ENCODE measurements at regions not wholly inside any gene's neighbourhood (a gene's known extent, or its start where the extent isn't known, plus 50 kb on each side); places are given as distances from the start of the nearest gene placed in this dataset.

GRCh38 chr22:48669226-48669625 lies 1158.4 kb downstream of the BRD1 start:
- ATAC-seq (ENCODE audit: low read depth) (no peak), DNase-seq (no peak)
- Histone ChIP-seq H3K27ac (ENCODE audit: low read length in 2 of 2) (no peak overlapping the region), H3K4me3 (ENCODE audit: control extremely low read depth in 1 of 5, extremely low read depth in 1 of 5, insufficient read depth in 1 of 5, low read depth in 2 of 5, low read length in 4 of 5) (no peak overlapping the region), H3K4me2 (replicated peaks; ENCODE audit: low read depth, low read length, poor library complexity, severe bottlenecking) (no peak overlapping the region), H3K79me2 (ENCODE audit: control insufficient read depth, insufficient read depth, low read length) (no peaks in the 10 kb centered on the region), H3K27me3 (replicated peaks in 1 of 4; ENCODE audit: control extremely low read depth in 1 of 4, control insufficient read depth in 3 of 4, insufficient read depth in 4 of 4, low read length in 3 of 4) (no peaks in the 10 kb centered on the region), H3K9me3 (ENCODE audit: control extremely low read depth in 1 of 3, control insufficient read depth in 2 of 3, insufficient read depth in 1 of 3, low read length in 2 of 3) (peaks cover 2 to 58% (median 8%) of the 10 kb centered on the region in 3 donors), H3K4me1 (ENCODE audit: control insufficient read depth in 2 of 2, insufficient read depth in 2 of 2, low read length in 2 of 2) (no peaks in the 10 kb centered on the region), H3K9ac (ENCODE audit: low read length) (no peak overlapping the region), H2AFZ (ENCODE audit: insufficient read depth, low read depth, low read length, poor library complexity, severe bottlenecking) (no peak overlapping the region), H3K36me3 (replicated peaks in 1 of 2; ENCODE audit: control extremely low read depth in 1 of 2, control insufficient read depth in 1 of 2, extremely low read depth in 1 of 2, insufficient read depth in 2 of 2, low read length in 1 of 2) (no peaks in the 10 kb centered on the region), H4K20me1 (ENCODE audit: control insufficient read depth, insufficient read depth, low read length, poor library complexity, severe bottlenecking) (no peaks in the 10 kb centered on the region)
- 86% methylated on average over 8 of the region's 8 CpGs for WGBS (ENCODE audit: insufficient coverage)
- no peaks in the 10 kb centered on the region for H3K27me3 Mint-ChIP-seq
- H3K4me3 Mint-ChIP-seq = no peak overlapping the region
- TF ChIP-seq CTCF (IDR thresholded peaks at IDR 0.05) (no peak), EZH2 (IDR thresholded peaks at IDR 0.05; ENCODE audit: borderline replicate concordance, insufficient read depth, low read depth, low read length, poor library complexity, severe bottlenecking) (no peak)
- CTCF ChIA-PET = no interaction called here
- POLR2A ChIA-PET = no interaction called here
- intact Hi-C loops (cut with micrococcal nuclease) = no loop called here
- peaks cover 9% of the 10 kb centered on the region for H3K9me3 Mint-ChIP-seq (ENCODE audit: insufficient read depth)
- no peak overlapping the region for H3K27ac Mint-ChIP-seq
- no peaks in the 10 kb centered on the region for H3K4me1 Mint-ChIP-seq

GRCh38 chr22:48667289-48667688 lies 1160.4 kb downstream of the BRD1 start:
- Histone ChIP-seq H3K27me3 (replicated peaks in 1 of 4; ENCODE audit: control extremely low read depth in 1 of 4, control insufficient read depth in 3 of 4, insufficient read depth in 4 of 4, low read length in 3 of 4) (no peaks in the 10 kb centered on the region), H3K9me3 (ENCODE audit: control extremely low read depth in 1 of 3, control insufficient read depth in 2 of 3, insufficient read depth in 1 of 3, low read length in 2 of 3) (peaks cover 0 to 55% (median 7%) of the 10 kb centered on the region in 3 donors), H3K4me2 (replicated peaks; ENCODE audit: low read depth, low read length, poor library complexity, severe bottlenecking) (no peak overlapping the region), H3K4me3 (ENCODE audit: control extremely low read depth in 1 of 5, extremely low read depth in 1 of 5, insufficient read depth in 1 of 5, low read depth in 2 of 5, low read length in 4 of 5) (no peak overlapping the region), H3K36me3 (replicated peaks in 1 of 2; ENCODE audit: control extremely low read depth in 1 of 2, control insufficient read depth in 1 of 2, extremely low read depth in 1 of 2, insufficient read depth in 2 of 2, low read length in 1 of 2) (no peaks in the 10 kb centered on the region), H3K9ac (ENCODE audit: low read length) (no peak overlapping the region), H4K20me1 (ENCODE audit: control insufficient read depth, insufficient read depth, low read length, poor library complexity, severe bottlenecking) (no peaks in the 10 kb centered on the region), H2AFZ (ENCODE audit: insufficient read depth, low read depth, low read length, poor library complexity, severe bottlenecking) (no peak overlapping the region), H3K79me2 (ENCODE audit: control insufficient read depth, insufficient read depth, low read length) (no peaks in the 10 kb centered on the region), H3K27ac (ENCODE audit: low read length in 2 of 2) (no peak overlapping the region), H3K4me1 (ENCODE audit: control insufficient read depth in 2 of 2, insufficient read depth in 2 of 2, low read length in 2 of 2) (no peaks in the 10 kb centered on the region)
- ATAC-seq (ENCODE audit: low read depth) (no peak), DNase-seq (no peak)
- 86% methylated on average over 7 of the region's 14 CpGs for WGBS (ENCODE audit: insufficient coverage)
- TF ChIP-seq CTCF (IDR thresholded peaks at IDR 0.05) (no peak), EZH2 (IDR thresholded peaks at IDR 0.05; ENCODE audit: borderline replicate concordance, insufficient read depth, low read depth, low read length, poor library complexity, severe bottlenecking) (no peak)
- H3K27me3 Mint-ChIP-seq = no peaks in the 10 kb centered on the region
- intact Hi-C loops (cut with micrococcal nuclease) = no loop called here
- ChIA-PET CTCF (no interaction called here), POLR2A (no interaction called here)
- no peak overlapping the region for H3K27ac Mint-ChIP-seq
- H3K9me3 Mint-ChIP-seq (ENCODE audit: insufficient read depth) = peaks cover 11% of the 10 kb centered on the region
- H3K4me3 Mint-ChIP-seq = no peak overlapping the region
- H3K4me1 Mint-ChIP-seq = no peaks in the 10 kb centered on the region
